ENCODE measurements at regions not wholly inside any gene's neighbourhood (a gene's known extent, or its start where the extent isn't known, plus 50 kb on each side); places are given as distances from the start of the nearest gene placed in this dataset.

GRCh38 chr4:155569960-155570515, 96.6 kb upstream of the GUCY1A1 start:
- TF ChIP-seq POLR2AphosphoS5 (IDR thresholded peaks at IDR 0.05) (no peak), CTCF (IDR thresholded peaks at IDR 0.05) (no peak), POLR2A (IDR thresholded peaks at IDR 0.05) (no peak), EP300 (IDR thresholded peaks at IDR 0.05) (no peak)

Data from gastroesophageal sphincter (tissue), 3 donors.